ENCODE measurements at regions not wholly inside any gene's neighbourhood (a gene's known extent, or its start where the extent isn't known, plus 50 kb on each side); places are given as distances from the start of the nearest gene placed in this dataset.

GRCh38 chr4:4637710-4638109 is 95.9 kb upstream of the STX18 start:
- Histone ChIP-seq H3K9ac (no peak overlapping the region), H3K4me1 (ENCODE audit: low read depth, poor library complexity, severe bottlenecking) (no peaks in the 10 kb centered on the region), H3K4me3 (IDR thresholded peaks at IDR 0.05; ENCODE audit: insufficient read depth, low read depth, low read length) (no peak overlapping the region), H3K4me2 (no peak overlapping the region), H3K36me3 (ENCODE audit: insufficient read depth) (no peaks in the 10 kb centered on the region), H3K27me3 (ENCODE audit: insufficient read depth, low read depth) (no peaks in the 10 kb centered on the region), H3K27ac (no peak overlapping the region), H4K20me1 (ENCODE audit: insufficient read depth) (no peaks in the 10 kb centered on the region), H2AFZ (ENCODE audit: low read depth) (no peak overlapping the region), H3K79me2 (ENCODE audit: insufficient read depth, low read depth) (no peaks in the 10 kb centered on the region)
- no peak for TF ChIP-seq CTCF (conservative IDR thresholded peaks at IDR 0.05; ENCODE audit: low read depth, low read length)

- no peak for TF ChIP-seq CTCF (conservative IDR thresholded peaks at IDR 0.05; ENCODE audit: low read depth, low read length)
- Histone ChIP-seq H4K20me1 (ENCODE audit: insufficient read depth) (no peaks in the 10 kb centered on the region), H3K79me2 (ENCODE audit: insufficient read depth, low read depth) (no peaks in the 10 kb centered on the region), H2AFZ (ENCODE audit: low read depth) (no peak overlapping the region), H3K4me3 (IDR thresholded peaks at IDR 0.05; ENCODE audit: insufficient read depth, low read depth, low read length) (no peak overlapping the region), H3K9ac (no peak overlapping the region), H3K27me3 (ENCODE audit: insufficient read depth, low read depth) (no peaks in the 10 kb centered on the region), H3K36me3 (ENCODE audit: insufficient read depth) (no peaks in the 10 kb centered on the region), H3K27ac (no peak overlapping the region), H3K4me1 (ENCODE audit: low read depth, poor library complexity, severe bottlenecking) (peaks cover 15% of the 10 kb centered on the region), H3K4me2 (no peak overlapping the region)
These were observed 91.6 kb upstream of the STX18 start for GRCh38 chr4:4633431-4633830.

- TF ChIP-seq CTCF (conservative IDR thresholded peaks at IDR 0.05; ENCODE audit: low read depth, low read length): no peak
- H3K79me2 ChIP-seq (ENCODE audit: insufficient read depth, low read depth): no peaks in the 10 kb centered on the region
- H2AFZ ChIP-seq (ENCODE audit: low read depth): no peak overlapping the region
- H3K27ac ChIP-seq: no peak overlapping the region
- no peaks in the 10 kb centered on the region for H3K27me3 ChIP-seq (ENCODE audit: insufficient read depth, low read depth)
- H3K4me1 ChIP-seq (ENCODE audit: low read depth, poor library complexity, severe bottlenecking): peaks cover 15% of the 10 kb centered on the region
- H3K9ac ChIP-seq: no peak overlapping the region
- no peaks in the 10 kb centered on the region for H4K20me1 ChIP-seq (ENCODE audit: insufficient read depth)
- peak overlapping the region; percentile 72 for H3K4me2 ChIP-seq
- no peak overlapping the region for H3K4me3 ChIP-seq (IDR thresholded peaks at IDR 0.05; ENCODE audit: insufficient read depth, low read depth, low read length)
- H3K36me3 ChIP-seq (ENCODE audit: insufficient read depth): no peaks in the 10 kb centered on the region
These were observed 89.3 kb upstream of the STX18 start for GRCh38 chr4:4631150-4631549.

- H2AFZ ChIP-seq (ENCODE audit: low read depth): no peak overlapping the region
- H3K4me2 ChIP-seq: no peak overlapping the region
- no peaks in the 10 kb centered on the region for H3K27me3 ChIP-seq (ENCODE audit: insufficient read depth, low read depth)
- H4K20me1 ChIP-seq (ENCODE audit: insufficient read depth): no peaks in the 10 kb centered on the region
- H3K27ac ChIP-seq: no peak overlapping the region
- no peak for TF ChIP-seq CTCF (conservative IDR thresholded peaks at IDR 0.05; ENCODE audit: low read depth, low read length)
- H3K79me2 ChIP-seq (ENCODE audit: insufficient read depth, low read depth): no peaks in the 10 kb centered on the region
- peaks cover 15% of the 10 kb centered on the region for H3K4me1 ChIP-seq (ENCODE audit: low read depth, poor library complexity, severe bottlenecking)
- H3K36me3 ChIP-seq (ENCODE audit: insufficient read depth): no peaks in the 10 kb centered on the region
- no peak overlapping the region for H3K4me3 ChIP-seq (IDR thresholded peaks at IDR 0.05; ENCODE audit: insufficient read depth, low read depth, low read length)
- no peak overlapping the region for H3K9ac ChIP-seq
These were observed 86.1 kb upstream of the STX18 start for GRCh38 chr4:4627906-4628305.

GRCh38 chr4:4627111-4627510 is 85.3 kb upstream of the STX18 start:
- Histone ChIP-seq H3K4me1 (ENCODE audit: low read depth, poor library complexity, severe bottlenecking) (peaks cover 14% of the 10 kb centered on the region), H3K4me2 (no peak overlapping the region), H3K79me2 (ENCODE audit: insufficient read depth, low read depth) (no peaks in the 10 kb centered on the region), H3K36me3 (ENCODE audit: insufficient read depth) (no peaks in the 10 kb centered on the region), H2AFZ (ENCODE audit: low read depth) (no peak overlapping the region), H4K20me1 (ENCODE audit: insufficient read depth) (no peaks in the 10 kb centered on the region), H3K4me3 (IDR thresholded peaks at IDR 0.05; ENCODE audit: insufficient read depth, low read depth, low read length) (no peak overlapping the region), H3K27ac (no peak overlapping the region), H3K9ac (no peak overlapping the region), H3K27me3 (ENCODE audit: insufficient read depth, low read depth) (no peaks in the 10 kb centered on the region)
- no peak for TF ChIP-seq CTCF (conservative IDR thresholded peaks at IDR 0.05; ENCODE audit: low read depth, low read length)
